ENCODE measurements at regions not wholly inside any gene's neighbourhood (a gene's known extent, or its start where the extent isn't known, plus 50 kb on each side); places are given as distances from the start of the nearest gene placed in this dataset.

DNA sequence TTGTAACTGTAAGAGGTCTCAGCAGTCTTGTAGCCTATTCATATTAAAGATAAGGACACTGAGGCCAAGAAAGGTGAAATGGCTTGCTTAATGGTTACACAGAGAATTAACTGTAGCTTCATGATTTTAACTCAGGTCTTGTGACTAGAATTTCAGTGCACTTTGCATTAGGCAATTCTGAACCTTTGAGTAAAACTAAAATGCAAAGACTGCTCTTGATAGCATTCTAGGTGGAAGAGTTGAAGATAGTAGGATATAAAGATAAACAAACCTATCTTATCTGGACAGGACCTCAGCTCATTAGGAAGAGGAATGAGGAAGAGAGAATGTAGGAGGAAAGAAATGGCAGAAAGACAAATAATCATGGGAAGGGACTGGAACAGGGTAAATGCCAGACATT lies 68.6 kb upstream of the RGL1 start:
- no peak overlapping the region for H3K4me3 Mint-ChIP-seq
- no peaks in the 10 kb centered on the region for H3K9me3 Mint-ChIP-seq
- H3K4me1 ChIP-seq (ENCODE audit: insufficient read depth): peaks cover 10% of the 10 kb centered on the region
- TF ChIP-seq CREB1 (CRISPR knock-in tag; IDR thresholded peaks at IDR 0.05; ENCODE audit: low read depth): no peak
- TF ChIP-seq NANOG (IDR thresholded peaks at IDR 0.05; ENCODE audit: borderline replicate concordance): no peak
- TF ChIP-seq ZNF331 (CRISPR knock-in tag; IDR thresholded peaks at IDR 0.05; ENCODE audit: low read depth): no peak
- TF ChIP-seq STAT1 (IDR thresholded peaks at IDR 0.05; ENCODE audit: unreplicated experiment): no peak
- TF ChIP-seq, protein P1, sequence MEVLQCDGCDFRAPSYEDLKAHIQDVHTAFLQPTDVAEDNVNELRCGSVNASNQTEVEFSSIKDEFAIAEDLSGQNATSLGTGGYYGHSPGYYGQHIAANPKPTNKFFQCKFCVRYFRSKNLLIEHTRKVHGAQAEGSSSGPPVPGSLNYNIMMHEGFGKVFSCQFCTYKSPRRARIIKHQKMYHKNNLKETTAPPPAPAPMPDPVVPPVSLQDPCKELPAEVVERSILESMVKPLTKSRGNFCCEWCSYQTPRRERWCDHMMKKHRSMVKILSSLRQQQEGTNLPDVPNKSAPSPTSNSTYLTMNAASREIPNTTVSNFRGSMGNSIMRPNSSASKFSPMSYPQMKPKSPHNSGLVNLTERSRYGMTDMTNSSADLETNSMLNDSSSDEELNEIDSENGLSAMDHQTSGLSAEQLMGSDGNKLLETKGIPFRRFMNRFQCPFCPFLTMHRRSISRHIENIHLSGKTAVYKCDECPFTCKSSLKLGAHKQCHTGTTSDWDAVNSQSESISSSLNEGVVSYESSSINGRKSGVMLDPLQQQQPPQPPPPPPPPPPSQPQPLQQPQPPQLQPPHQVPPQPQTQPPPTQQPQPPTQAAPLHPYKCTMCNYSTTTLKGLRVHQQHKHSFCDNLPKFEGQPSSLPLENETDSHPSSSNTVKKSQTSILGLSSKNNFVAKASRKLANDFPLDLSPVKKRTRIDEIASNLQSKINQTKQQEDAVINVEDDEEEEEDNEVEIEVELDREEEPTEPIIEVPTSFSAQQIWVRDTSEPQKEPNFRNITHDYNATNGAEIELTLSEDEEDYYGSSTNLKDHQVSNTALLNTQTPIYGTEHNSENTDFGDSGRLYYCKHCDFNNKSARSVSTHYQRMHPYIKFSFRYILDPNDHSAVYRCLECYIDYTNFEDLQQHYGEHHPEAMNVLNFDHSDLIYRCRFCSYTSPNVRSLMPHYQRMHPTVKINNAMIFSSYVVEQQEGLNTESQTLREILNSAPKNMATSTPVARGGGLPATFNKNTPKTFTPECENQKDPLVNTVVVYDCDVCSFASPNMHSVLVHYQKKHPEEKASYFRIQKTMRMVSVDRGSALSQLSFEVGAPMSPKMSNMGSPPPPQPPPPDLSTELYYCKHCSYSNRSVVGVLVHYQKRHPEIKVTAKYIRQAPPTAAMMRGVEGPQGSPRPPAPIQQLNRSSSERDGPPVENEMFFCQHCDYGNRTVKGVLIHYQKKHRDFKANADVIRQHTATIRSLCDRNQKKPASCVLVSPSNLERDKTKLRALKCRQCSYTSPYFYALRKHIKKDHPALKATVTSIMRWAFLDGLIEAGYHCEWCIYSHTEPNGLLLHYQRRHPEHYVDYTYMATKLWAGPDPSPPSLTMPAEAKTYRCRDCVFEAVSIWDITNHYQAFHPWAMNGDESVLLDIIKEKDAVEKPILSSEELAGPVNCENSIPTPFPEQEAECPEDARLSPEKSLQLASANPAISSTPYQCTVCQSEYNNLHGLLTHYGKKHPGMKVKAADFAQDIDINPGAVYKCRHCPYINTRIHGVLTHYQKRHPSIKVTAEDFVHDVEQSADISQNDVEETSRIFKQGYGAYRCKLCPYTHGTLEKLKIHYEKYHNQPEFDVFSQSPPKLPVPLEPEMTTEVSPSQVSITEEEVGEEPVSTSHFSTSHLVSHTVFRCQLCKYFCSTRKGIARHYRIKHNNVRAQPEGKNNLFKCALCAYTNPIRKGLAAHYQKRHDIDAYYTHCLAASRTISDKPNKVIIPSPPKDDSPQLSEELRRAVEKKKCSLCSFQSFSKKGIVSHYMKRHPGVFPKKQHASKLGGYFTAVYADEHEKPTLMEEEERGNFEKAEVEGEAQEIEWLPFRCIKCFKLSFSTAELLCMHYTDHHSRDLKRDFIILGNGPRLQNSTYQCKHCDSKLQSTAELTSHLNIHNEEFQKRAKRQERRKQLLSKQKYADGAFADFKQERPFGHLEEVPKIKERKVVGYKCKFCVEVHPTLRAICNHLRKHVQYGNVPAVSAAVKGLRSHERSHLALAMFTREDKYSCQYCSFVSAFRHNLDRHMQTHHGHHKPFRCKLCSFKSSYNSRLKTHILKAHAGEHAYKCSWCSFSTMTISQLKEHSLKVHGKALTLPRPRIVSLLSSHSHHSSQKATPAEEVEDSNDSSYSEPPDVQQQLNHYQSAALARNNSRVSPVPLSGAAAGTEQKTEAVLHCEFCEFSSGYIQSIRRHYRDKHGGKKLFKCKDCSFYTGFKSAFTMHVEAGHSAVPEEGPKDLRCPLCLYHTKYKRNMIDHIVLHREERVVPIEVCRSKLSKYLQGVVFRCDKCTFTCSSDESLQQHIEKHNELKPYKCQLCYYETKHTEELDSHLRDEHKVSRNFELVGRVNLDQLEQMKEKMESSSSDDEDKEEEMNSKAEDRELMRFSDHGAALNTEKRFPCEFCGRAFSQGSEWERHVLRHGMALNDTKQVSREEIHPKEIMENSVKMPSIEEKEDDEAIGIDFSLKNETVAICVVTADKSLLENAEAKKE (CRISPR knock-in tag; IDR thresholded peaks at IDR 0.05): no peak
- TF ChIP-seq, protein P2, sequence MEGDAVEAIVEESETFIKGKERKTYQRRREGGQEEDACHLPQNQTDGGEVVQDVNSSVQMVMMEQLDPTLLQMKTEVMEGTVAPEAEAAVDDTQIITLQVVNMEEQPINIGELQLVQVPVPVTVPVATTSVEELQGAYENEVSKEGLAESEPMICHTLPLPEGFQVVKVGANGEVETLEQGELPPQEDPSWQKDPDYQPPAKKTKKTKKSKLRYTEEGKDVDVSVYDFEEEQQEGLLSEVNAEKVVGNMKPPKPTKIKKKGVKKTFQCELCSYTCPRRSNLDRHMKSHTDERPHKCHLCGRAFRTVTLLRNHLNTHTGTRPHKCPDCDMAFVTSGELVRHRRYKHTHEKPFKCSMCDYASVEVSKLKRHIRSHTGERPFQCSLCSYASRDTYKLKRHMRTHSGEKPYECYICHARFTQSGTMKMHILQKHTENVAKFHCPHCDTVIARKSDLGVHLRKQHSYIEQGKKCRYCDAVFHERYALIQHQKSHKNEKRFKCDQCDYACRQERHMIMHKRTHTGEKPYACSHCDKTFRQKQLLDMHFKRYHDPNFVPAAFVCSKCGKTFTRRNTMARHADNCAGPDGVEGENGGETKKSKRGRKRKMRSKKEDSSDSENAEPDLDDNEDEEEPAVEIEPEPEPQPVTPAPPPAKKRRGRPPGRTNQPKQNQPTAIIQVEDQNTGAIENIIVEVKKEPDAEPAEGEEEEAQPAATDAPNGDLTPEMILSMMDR (conservative IDR thresholded peaks at IDR 0.05; ENCODE audit: low read depth in 2 of 2): no peak
- no peak for TF ChIP-seq EZH2 (IDR thresholded peaks at IDR 0.05; ENCODE audit: low read depth, unreplicated experiment)
- no peak for TF ChIP-seq POLR2AphosphoS5 (IDR thresholded peaks at IDR 0.05; ENCODE audit: low read depth)
- TF ChIP-seq, protein P3, sequence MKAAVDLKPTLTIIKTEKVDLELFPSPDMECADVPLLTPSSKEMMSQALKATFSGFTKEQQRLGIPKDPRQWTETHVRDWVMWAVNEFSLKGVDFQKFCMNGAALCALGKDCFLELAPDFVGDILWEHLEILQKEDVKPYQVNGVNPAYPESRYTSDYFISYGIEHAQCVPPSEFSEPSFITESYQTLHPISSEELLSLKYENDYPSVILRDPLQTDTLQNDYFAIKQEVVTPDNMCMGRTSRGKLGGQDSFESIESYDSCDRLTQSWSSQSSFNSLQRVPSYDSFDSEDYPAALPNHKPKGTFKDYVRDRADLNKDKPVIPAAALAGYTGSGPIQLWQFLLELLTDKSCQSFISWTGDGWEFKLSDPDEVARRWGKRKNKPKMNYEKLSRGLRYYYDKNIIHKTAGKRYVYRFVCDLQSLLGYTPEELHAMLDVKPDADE (IDR thresholded peaks at IDR 0.05): no peak
- TF ChIP-seq, protein P4, sequence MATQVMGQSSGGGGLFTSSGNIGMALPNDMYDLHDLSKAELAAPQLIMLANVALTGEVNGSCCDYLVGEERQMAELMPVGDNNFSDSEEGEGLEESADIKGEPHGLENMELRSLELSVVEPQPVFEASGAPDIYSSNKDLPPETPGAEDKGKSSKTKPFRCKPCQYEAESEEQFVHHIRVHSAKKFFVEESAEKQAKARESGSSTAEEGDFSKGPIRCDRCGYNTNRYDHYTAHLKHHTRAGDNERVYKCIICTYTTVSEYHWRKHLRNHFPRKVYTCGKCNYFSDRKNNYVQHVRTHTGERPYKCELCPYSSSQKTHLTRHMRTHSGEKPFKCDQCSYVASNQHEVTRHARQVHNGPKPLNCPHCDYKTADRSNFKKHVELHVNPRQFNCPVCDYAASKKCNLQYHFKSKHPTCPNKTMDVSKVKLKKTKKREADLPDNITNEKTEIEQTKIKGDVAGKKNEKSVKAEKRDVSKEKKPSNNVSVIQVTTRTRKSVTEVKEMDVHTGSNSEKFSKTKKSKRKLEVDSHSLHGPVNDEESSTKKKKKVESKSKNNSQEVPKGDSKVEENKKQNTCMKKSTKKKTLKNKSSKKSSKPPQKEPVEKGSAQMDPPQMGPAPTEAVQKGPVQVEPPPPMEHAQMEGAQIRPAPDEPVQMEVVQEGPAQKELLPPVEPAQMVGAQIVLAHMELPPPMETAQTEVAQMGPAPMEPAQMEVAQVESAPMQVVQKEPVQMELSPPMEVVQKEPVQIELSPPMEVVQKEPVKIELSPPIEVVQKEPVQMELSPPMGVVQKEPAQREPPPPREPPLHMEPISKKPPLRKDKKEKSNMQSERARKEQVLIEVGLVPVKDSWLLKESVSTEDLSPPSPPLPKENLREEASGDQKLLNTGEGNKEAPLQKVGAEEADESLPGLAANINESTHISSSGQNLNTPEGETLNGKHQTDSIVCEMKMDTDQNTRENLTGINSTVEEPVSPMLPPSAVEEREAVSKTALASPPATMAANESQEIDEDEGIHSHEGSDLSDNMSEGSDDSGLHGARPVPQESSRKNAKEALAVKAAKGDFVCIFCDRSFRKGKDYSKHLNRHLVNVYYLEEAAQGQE (IDR thresholded peaks at IDR 0.05; ENCODE audit: unreplicated experiment): no peak
- TF ChIP-seq ZNF114 (CRISPR knock-in tag; IDR thresholded peaks at IDR 0.05): no peak
- TF ChIP-seq JUNB (IDR thresholded peaks at IDR 0.05; ENCODE audit: unreplicated experiment): no peak
- TF ChIP-seq EZH2phosphoT487 (IDR thresholded peaks at IDR 0.05; ENCODE audit: unreplicated experiment): no peak
- no peaks in the 10 kb centered on the region for H3K79me2 ChIP-seq (replicated peaks; ENCODE audit: insufficient read depth)
- no peak for DNase-seq (ENCODE audit: low spot score)
- H3K27ac ChIP-seq (ENCODE audit: low read depth): no peak overlapping the region
- no peaks in the 10 kb centered on the region for H4K20me1 ChIP-seq (replicated peaks; ENCODE audit: insufficient read depth)
- no peak overlapping the region for H2AFZ ChIP-seq
- H3K4me2 ChIP-seq: no peak overlapping the region
- no peak overlapping the region for H3K27ac Mint-ChIP-seq
- no peaks in the 10 kb centered on the region for H3K27me3 ChIP-seq (ENCODE audit: insufficient read depth)
- H3K9me2 ChIP-seq (ENCODE audit: insufficient read depth): no peaks in the 10 kb centered on the region
- H3K4me1 Mint-ChIP-seq: peaks cover 20% of the 10 kb centered on the region; the same call in 2 of the 3 replicates
- no peaks in the 10 kb centered on the region for H3F3A ChIP-seq (replicated peaks; ENCODE audit: low read depth)
- peaks cover 1% of the 10 kb centered on the region for H3K27me3 Mint-ChIP-seq (ENCODE audit: insufficient read depth, low read depth, poor library complexity)
- H3K4me3 ChIP-seq: no peak overlapping the region
- H3K36me3 Mint-ChIP-seq (ENCODE audit: low read depth): no peaks in the 10 kb centered on the region
- H3K36me3 ChIP-seq (ENCODE audit: insufficient read depth): no peaks in the 10 kb centered on the region
- no peak for ATAC-seq

Measured in GM23338 (cell line).